Epithelial cell of proximal tubule (primary cell): ENCODE measurements at regions not wholly inside any gene's neighbourhood (a gene's known extent, or its start where the extent isn't known, plus 50 kb on each side); places are given as distances from the start of the nearest gene placed in this dataset.
A peak's percentile ranks its signal among the peaks of the same experiment; 100 is the strongest.

Source experiments
- DNase-seq: peaks from one replicate; pipeline ENCODE4 v3.0.0-alpha.2; 2011; ENCODE audit warnings: low read depth
- H3K4me3 ChIP-seq: 2 replicates; pipeline ENCODE4 v1.5.1; 2011; ENCODE audit warnings: low read depth, mild to moderate bottlenecking, low read length
- CTCF ChIP-seq: conservative IDR thresholded peaks from 2 replicates; pipeline ENCODE4 v1.5.1; 2012; ENCODE audit warnings: low read depth, mild to moderate bottlenecking, low read length

GRCh38 chr11:92725352-92725751, 244.1 kb upstream of the MTNR1B start:
- TF ChIP-seq CTCF: no peak
- DNase-seq: no peak
- H3K4me3 ChIP-seq: no peak overlapping the region

- no peak for DNase-seq
- H3K4me3 ChIP-seq: no peak overlapping the region
- no peak for TF ChIP-seq CTCF
These were observed 242.3 kb upstream of the MTNR1B start for GRCh38 chr11:92727123-92727522.

GRCh38 chr11:92727769-92728168, 241.7 kb upstream of the MTNR1B start:
- no peak overlapping the region for H3K4me3 ChIP-seq
- DNase-seq: no peak
- no peak for TF ChIP-seq CTCF

GRCh38 chr11:92728628-92729027, 240.8 kb upstream of the MTNR1B start:
- no peak for TF ChIP-seq CTCF
- no peak overlapping the region for H3K4me3 ChIP-seq
- no peak for DNase-seq

GRCh38 chr11:92735039-92735438, 234.4 kb upstream of the MTNR1B start:
- H3K4me3 ChIP-seq: no peak overlapping the region
- no peak for DNase-seq
- peak; percentile 66 for TF ChIP-seq CTCF

GRCh38 chr11:92738276-92738675, 231.2 kb upstream of the MTNR1B start:
- DNase-seq: no peak
- H3K4me3 ChIP-seq: no peak overlapping the region
- no peak for TF ChIP-seq CTCF

GRCh38 chr11:92739041-92739440, 230.4 kb upstream of the MTNR1B start:
- no peak for DNase-seq
- TF ChIP-seq CTCF: no peak
- H3K4me3 ChIP-seq: no peak overlapping the region
